ENCODE measurements at regions not wholly inside any gene's neighbourhood (a gene's known extent, or its start where the extent isn't known, plus 50 kb on each side); places are given as distances from the start of the nearest gene placed in this dataset.
"Not testable (repeated sequence)": the region's sequence is repeated elsewhere in the genome, so short reads cannot be mapped to it uniquely, and the experiment has no call there.

- DNase-seq: not testable (repeated sequence)
These were observed 123.9 kb downstream of the MREG start for GRCh38 chr2:215889240-215889969.

DNA sequence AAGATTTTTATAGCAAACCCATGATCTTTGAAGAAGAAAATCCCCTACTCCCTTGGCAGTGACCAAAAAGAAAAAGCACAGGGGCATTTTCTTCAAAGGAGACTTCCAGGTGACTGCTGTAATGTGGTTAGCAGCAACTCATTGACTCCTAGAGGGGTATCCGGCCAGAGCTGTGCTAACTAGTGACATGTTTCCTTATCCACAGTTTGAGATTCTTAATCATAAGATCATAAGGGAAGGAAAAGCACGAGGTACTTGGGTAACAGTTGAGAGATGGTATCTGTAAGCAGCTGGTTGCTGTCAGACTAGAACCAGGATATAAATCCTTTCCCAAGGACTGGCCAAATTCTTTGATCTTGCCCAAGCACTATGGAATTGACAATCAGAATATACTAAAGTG, 124.7 kb downstream of the MREG start:
- DNase-seq: no peak

DNA sequence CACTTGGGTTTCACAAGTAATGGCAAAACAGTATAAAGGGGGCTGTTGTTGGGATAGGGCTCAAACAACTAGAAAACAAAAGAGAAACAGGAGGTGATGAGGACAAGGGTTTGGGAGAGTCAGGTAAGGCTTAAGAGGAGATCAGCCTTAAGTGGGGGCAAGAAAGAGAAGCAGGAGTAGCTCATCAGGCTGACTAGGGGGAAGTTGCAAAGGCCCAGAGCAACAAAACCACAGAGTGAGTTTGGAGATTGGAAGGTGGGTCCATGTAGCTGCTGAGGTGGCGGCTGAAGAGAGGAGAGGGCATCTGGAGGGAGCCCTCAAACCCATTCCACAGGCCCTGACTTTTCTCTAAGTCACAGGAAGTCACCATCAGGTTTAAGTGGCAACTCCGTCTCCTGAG, 126.0 kb downstream of the MREG start:
- DNase-seq: no peak

GRCh38 chr2:215886022-215886421, 127.3 kb downstream of the MREG start:
- DNase-seq: no peak

- DNase-seq: no peak
These were observed 127.8 kb downstream of the MREG start for GRCh38 chr2:215885536-215885935.

DNA sequence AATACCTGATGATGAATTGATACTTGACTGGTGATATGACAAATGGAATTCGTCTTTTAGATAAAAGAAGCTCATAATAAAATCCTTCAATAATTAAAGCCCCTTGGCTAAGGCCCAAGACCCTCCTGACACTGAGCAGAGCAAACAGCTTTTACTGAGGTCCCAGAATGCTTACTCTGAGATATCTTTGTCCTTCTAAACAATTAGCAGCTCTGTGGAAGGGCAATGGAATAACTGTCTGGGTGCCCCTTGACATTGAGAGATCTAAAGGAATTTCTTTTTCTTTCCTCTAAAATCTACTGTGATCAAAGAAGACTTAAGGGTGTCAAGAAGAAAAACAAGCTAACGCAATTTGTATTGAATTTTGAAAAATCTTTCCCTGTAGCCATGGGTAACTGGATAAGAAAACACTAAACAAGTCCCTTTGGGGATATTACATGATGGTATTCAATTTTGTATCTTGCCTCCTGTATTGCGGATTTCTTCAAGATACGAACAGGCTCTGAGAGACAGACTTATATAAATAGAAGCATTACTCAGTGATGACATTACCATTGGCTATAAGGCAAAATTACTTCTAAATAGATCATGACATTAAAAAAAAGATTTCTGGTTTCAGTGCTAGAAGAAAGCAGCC, 128.8 kb downstream of the MREG start:
- no peak for DNase-seq

GRCh38 chr2:215883799-215884198, 129.6 kb downstream of the MREG start:
- DNase-seq: no peak

GRCh38 chr2:215882689-215883088, 130.7 kb downstream of the MREG start:
- DNase-seq: no peak

DNA sequence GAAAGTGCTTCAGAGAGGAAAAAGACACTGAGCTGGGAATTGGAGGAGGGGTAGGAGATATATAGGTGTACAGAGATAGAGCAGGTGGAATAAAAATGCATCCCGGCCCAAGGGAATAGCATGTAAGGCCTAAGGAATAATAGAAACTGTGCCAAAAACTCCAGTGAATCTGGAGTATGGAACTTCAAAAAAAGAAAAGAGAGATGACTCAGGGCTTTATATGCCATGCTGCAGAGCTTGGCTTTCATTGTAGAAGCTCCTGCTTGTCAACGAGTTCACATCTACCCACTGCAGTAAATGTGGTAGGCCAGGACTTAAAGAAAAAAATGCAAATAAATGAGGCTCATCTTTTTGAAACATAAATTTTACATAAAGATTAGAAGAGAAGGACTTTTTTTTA, 131.8 kb downstream of the MREG start:
- no peak for DNase-seq

DNA sequence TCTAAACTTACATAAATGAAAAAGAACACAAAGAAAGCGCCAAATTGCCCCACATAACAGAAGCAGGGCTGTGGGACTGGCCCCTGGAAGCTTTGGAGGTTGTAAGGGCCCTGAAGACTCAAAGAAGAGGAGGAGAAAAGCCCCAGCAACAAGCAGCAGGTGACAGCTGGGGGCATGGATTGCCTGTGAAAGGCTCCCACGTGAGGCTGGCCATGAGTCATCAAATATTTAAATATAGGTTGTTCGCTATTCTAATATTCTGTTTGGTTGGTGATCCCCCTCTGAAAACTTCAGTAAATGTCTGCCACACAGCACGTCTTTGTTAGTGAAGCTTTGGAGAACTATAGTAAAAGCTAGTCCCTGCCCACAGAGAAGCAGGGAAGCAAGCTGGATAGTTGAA, 132.4 kb downstream of the MREG start:
- DNase-seq: no peak

DNA sequence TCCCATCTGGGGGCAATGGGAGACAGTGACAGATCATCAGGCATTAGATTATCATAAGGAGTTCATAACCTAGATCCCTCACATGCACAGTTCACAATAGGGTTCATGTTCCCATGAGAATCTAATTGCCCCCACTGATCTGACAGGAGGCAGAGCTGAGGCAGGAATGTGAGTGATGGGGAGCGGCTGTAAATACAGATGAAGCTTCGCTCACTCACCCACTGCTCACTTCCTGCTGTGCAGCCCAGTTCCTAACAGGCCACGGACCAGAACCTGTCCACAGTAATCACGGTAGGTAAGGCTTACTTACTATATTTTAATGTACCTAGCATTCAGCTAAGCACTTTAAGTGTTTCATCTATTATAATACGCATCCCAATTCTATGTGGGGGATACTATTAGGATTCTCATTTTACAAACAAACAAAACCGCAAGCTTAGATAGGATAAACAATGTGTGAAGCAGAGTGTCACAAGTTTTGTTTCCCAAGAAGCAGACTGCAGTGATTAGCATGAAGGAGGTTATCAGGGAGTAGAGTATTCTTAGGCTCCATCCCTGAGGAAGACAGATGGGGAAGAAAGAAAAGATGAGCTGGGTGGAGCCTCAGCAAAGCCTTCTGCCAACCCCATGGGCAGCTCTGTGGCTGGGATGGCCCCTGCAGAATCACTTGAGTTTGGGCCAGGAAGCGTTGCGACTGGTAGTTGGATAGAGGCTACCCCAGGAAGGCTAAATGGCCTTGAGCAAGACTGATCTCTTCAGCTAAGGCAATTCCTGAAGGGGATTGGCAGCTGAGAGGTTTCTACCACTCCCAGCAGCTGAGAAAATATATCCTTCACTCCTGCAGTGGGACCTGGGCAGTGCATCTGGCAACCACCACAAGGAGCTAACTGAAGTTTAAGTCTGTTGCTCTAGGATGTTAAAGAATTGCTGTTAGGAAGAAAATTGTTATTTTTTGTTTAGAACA, 133.1 kb downstream of the MREG start:
- DNase-seq: no peak

DNA sequence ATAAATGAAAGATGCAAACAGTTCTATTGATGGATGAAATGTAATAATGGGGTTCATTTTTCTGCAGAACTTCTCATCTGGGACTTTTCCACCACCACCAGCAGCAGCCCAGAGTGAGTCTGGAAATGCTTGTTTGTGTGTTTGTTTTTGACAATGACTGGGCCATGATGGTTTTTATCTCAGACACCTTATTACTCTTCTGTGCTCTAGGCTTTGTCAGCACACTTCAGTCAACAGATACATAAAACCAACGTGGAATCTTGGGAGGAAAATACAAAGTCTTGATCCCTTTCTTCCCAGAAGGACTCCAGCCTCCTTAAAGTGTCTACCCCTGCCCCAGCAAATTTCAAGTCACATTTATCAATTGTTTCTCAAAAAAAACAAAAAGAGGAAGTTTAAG, 134.0 kb downstream of the MREG start:
- DNase-seq: no peak

DNA sequence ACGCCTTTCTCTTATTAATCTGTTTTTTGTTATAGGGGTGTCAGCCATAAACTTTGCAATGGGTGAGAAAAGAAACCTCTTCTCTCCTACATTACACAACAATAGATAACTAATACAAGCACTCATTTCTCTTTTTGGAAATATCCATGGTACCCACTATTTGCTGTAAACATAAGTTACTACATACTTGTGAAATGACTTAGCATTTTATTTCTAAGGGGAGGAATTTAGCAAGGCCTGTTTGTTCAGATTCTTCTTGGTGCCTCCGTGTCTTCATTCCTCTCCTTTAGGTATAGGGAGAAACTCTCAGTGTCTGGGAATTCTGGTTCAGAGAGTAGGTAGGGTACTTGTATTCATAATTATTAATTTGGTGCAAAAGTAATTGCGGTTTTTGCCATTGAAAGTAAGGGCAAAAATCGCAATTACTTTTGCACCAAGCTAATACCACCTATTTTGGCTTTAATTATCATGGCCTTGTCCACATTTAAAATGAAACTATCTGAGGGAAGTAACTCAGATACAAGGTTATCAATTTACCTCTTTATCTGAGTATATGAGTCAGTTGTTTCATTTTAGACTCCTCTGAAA, 134.8 kb downstream of the MREG start:
- no peak for DNase-seq

GRCh38 chr2:215876937-215877238, 136.5 kb downstream of the MREG start:
- no peak for DNase-seq

DNA sequence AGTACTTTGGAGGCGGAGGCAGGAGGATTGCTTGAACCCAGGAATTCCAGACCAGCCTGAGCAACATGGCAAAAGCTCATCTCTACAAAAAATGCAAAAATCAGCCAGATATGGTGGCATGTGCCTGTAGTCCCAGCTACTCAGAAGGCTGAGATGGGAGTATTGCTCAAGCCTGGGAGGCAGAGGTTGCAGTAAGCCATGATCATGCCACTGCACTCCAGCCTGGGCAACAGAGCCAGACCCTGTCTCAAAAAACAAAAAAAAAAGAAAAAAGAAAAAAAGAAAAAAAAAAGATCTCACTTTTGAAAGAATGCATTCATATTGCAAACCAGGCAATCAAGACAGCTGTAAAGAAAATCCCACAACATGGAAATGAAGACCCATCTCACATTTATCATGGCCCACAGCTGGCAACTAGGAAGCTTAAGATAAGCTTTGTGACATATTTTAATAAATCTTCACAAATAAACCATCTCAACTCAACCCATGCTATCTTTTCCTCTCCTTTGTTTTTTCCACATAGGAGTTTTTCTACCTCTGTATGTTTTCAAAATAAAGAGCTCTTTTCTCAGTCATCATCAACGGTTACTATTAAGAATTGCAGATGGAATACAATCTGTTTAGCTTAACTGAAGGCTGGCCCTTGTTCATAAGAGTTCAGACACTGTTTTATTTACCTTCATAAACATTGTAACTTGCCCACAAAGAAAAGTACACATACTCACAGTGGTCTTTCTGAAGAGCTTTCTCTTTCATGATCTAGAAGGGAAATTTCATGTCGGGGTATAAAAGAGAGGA, 137.0 kb downstream of the MREG start:
- DNase-seq: no peak

DNA sequence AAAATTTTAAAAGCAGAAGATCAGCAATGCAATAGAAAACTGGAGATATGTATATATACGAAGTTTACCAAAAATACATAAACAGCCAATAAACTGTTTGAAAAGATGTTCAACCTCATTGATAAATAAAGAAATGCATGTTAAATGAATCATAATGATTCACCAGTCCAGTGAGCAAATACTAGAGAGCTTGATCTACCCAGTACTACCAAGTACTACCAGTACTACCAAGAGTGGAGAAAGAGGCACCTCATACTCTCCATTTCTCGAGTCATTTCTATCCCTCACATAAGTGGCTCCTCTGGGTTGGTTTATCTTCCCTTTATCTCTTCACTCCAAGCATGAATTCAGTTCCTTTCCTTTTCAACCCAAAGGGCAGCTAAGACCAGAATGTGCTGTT, 138.9 kb downstream of the MREG start:
- no peak for DNase-seq

DNA sequence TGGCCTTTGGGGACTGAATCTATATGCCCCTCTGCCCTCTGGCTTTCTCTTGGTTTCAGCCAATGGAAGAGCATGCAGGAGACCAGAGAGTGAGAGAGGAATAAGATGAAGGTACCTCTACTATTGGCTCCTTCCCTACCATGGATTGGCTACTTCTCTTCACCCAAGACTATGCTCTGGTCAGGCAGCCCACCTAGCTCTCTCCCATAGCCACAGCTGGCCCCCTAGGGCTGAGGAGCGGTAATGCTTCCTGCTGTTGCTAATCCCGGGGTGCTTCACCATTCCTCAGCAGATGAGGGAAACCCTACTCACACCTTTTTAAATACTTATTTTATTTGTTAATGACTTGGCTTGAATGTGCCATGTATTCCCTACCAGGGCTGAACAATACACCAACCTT, 142.4 kb downstream of the MREG start:
- no peak for DNase-seq

GRCh38 chr2:215870088-215870490, 143.3 kb downstream of the MREG start:
- no peak for DNase-seq

DNA sequence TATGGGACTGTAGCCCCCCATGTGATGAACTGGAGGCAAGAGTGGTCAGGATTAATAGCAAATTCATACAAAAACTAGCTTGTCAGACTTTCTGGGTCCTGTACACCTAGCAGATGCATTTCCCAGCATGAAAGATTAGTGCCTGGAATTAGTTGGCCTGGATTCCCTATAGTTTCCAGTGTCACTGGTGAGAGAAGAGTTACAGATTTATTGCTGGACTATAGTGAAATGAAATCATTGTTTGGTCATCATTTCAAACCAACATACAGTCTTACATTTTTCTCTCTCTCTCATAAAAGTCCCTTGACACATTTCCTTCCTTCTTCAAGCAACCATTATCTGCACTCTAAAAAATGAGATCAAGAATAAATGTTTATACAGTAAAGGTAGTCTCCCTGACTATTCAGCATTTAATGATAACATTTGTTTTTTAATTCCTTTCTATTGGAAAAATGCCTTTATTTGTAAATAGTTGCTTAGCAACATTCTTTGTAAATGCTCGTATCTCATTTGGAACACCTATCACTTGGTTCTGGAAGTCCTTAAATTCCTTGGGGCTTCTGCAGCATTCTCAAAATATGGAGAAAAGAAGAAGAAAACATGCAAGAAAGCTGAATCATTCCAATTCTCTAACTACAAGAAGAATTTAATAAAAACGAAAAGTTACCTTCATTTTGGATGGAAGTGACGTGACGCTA, 144.4 kb downstream of the MREG start:
- DNase-seq: no peak

DNA sequence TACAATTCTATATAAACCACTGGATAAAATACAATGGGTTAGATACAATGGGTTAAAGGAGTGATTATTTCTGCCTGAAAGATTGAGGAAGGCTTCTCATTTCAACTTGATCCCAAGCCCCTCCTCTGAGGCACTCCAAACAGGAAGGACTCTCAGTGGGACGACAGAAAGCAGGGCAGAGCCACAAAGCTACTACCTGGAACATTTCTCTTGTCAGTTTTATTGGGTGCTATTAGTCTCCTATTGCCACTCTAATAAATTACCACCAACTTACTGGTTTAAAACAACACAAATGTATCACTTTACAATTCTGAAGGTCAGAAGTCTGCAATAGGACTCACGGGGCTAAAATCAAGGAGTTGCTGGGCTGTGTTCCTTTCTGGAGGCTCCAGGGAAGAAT, 146.7 kb downstream of the MREG start:
- no peak for DNase-seq

DNA sequence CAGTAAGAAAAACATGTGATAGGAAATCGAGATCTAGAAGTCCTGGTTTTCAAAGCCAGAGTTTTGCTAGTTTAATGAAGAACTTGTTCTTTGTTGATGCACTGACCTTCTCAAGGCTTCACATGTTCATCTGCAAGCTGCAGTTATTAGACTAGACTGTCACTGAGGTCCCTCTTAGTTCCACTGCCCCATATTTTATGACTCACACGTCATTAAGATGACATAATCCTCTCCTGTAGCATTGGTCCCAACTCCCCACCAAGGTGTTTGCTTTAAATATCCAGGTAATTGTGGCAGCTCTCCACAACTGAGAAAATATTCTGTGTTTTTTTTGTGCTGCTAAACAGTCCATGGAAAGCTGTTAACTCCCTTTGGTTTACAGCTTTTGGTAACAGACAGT, 149.7 kb downstream of the MREG start:
- no peak for DNase-seq

DNA sequence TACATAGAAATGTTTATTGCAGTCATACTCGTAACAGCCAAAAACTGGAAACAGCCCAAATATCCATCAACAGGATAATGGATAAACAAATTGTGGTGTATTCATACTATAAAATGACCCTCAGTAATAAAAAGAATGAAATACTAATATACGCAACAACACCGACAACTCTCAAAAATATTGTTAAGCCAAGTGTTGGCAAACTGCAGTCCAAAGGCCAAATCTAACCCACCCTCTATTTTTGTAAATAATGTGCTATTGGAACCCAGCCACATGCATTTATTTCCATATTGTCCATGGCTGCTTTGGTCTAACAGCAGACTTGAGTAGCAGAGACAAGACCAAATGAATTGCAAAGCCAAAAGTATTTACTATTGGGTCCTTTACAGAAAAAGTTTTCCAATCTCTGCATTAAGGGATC, 151.0 kb downstream of the MREG start:
- DNase-seq: no peak
